GM18502 (cell line): ENCODE measurements at regions not wholly inside any gene's neighbourhood (a gene's known extent, or its start where the extent isn't known, plus 50 kb on each side); places are given as distances from the start of the nearest gene placed in this dataset.

Experiments
- ATAC-seq: cut with Tn5 transposase; IDR thresholded peaks from one replicate; pipeline ENCODE4 v1.9.1; 2021; ENCODE audit warnings: mild to moderate bottlenecking; ENCODE audit not compliant: unreplicated experiment, poor library complexity

DNA sequence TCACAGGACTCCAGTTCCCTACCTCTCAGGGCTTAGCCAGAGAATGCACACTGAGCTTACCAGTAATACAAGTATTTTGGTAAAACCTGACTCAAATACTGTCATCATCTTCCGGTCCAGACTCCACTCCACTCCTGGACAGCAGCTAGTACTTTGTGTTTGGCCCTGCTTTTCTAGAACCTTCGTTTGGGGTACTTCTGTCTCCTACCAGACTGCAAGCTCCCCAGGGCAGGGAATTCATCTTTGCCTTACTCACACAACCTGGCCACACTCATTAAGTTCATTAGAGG, 108.9 kb upstream of the CDC42EP3 start:
- no peak for ATAC-seq

DNA sequence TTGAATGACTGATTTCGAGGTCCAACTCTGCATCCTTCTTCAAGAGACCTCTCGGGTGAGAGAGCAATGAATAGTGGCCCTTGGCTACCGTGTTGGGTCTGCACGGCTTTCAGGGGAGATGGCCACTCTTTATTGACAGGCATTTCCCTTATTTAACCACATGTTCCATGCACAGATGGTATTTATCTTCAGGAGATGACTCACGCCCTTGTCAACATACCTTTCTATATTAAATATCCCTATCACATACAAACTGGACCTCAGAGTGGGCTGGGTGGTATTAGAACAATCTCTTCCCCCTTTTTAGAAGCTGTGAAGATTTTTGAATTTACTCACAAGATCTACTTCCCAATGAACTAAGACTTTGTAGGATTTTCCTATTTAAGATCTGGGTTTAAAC, 109.6 kb upstream of the CDC42EP3 start:
- no peak for ATAC-seq

DNA sequence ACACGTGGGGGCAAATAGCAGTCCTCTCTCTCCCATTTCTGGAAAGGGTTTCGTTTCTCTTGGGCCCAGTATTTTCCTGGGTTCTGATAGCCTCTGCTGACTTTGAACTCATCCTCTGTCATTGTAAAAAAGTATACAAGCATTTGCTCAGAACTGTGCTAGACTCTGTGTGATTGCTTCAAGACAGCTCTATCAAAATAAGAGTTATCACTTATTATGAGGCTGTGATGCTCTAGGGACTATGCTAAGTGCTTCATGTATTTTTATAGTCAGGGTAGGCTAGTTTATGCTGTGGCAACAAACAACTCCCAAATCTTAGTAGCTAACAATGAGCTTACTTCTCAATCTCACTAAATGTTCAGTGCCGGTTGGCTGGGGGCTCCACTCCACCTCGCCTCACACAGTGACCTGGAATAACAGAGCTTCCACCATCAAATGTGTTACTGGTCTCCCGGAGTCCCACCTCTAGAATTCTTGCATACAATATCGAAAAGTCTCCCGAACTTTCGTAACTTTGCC, 110.8 kb upstream of the CDC42EP3 start:
- no peak for ATAC-seq

DNA sequence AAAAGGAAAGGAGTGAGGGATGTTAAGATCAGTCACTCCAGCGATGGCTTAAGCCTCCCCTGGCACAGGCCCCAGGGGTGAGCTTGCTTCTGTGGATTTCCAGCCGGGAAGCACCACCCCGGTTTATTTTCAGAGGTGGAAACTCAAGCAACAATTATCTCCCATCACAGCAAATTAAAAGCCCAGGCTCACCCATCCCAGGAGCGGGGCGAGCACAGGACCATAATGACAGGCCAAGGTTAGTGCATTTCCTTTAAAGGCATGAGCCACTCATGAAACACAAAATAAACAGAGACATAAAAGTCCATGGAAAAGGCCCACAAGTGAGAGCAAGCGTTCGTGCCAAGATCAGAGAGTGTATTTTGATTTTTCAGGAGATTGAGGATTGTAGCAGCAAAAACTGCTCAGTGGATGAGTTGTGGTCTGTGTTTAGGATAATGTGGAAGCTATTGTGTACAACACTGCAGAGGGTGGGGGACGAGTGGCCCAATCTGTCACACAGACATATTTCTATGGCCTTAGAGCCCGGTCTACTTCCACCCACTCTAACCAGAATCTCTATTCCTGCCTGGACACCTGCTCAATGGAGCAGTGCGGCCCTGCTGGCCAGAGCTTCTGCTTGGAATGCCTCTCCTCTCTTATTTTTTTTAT, 111.4 kb upstream of the CDC42EP3 start:
- ATAC-seq: no peak

DNA sequence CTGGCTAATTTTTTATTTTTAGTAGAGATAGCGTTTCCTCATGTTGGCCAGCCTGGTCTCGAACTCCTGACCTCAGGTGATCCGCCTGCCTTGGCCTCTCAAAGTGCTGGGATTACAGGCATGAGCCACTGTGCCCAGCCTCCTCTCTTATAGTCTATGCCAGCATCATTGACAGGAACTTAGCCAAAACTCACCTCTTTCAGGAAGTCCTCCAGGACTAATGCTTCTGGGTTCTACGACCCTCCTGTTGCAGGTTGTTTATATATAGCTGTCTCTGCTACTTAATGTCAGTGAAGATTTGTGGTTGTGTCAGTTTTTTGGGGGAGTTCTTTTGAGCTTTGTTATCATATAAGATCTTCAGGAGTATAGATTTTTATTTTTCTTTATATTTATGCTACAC, 112.1 kb upstream of the CDC42EP3 start:
- ATAC-seq: no peak

DNA sequence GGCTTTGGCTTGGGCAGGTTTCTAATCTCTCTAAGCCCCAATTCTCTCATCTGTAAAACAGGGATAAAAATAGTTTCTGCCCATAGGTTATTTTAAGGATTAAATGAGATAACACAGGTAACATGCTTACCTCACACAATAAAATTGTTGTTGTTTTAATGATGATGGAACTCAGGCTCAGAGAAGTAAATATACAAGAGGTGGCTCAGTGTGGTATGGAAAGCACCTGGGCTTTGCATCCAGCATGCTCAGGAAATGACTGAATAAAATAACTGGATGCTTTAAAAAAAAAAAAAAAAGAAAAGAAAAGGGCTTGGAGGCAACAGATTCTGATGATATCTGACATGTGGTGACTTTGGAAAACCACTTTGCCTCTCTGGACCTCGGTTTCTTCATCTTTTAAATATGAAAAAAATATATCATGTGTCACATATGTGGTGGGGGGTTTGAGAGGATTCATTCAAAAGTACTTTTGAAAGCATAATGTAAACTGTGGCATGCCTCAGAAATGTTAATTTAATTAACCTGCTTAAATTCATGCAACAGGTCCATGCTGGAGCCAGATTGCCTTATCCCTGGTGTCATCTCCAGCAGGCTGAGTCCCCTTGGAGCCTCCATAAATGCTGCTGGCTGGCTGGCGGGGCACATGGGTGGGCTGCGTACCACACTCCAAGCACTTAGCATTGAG, 112.8 kb upstream of the CDC42EP3 start:
- no peak for ATAC-seq

GRCh38 chr2:37784759-37785149, 113.3 kb upstream of the CDC42EP3 start:
- ATAC-seq: no peak

DNA sequence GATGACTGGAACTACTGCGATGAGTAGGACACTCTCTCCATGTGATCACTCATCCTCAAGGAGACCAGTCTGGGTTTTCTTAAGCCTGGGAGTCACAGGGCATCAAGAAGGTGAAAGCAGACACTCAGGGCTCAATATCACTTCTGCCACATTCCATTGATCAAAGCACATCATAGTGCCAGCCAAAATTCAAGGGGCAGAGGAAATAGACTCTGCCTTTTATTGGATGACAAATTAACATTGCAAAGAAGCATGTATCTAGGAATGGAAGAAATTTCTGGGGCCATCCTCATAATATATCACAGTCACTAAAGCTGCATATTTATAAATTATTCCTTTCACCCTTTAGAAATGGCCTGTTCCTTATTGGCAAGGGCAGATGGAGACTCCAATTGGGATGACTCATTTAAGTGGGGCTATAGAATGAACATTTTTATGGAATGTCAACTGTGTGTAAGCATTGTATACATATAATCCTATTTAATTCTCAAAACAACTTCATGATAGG, 114.8 kb upstream of the CDC42EP3 start:
- no peak for ATAC-seq

GRCh38 chr2:37786854-37787253, 115.4 kb upstream of the CDC42EP3 start:
- no peak for ATAC-seq

DNA sequence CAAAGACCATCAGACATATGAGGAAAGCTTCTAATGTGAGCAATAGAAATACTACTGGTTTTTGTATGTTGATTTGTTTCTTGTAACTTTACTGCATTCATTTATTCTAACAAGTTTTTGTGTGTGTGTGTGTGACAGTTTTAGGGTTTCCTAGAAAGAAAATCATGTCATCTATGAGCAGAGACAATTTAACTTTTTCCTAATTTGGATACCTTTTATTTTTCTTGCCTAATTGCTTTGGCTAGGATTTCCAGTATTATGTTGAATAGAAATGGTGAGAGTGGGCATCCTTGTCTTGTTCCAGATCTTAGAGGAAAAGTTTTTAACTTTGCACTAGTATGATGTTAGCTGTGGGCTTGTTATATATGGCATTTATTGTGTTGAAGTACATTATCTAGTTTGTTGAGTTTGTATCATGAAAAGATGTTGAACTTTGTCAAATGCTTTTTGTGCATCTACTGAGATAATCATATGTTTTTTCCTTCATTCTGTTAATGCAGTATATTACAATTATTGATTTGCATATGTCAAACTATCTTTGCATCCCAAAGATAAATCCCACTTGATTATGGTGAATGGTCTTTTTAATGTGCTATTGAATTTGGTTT, 117.3 kb upstream of the CDC42EP3 start:
- ATAC-seq: no peak

- ATAC-seq: no peak
Measured at GRCh38 chr2:37790019-37790418, 118.6 kb upstream of the CDC42EP3 start.

GRCh38 chr2:37790462-37790861, 119.0 kb upstream of the CDC42EP3 start:
- no peak for ATAC-seq

DNA sequence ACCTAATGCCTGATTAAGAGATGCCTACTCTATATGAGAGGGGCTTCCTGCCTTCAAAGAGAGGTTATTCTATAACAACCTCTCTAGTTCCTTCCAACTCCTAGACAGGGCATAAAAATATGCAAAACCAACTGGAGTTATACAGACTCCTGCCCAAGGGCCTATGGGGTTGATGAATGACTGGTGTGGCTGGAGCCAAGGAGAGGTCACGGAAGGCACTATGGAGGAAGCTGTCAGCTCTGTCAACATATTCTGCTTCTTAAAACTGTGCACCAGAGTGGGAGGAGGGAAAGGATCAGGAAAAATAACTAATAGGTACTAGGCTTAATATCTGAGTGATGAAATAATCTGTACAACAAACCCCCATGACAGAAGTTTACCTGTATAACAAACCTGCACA, 120.9 kb upstream of the CDC42EP3 start:
- ATAC-seq: no peak

GRCh38 chr2:37793004-37793403, 121.6 kb upstream of the CDC42EP3 start:
- no peak for ATAC-seq

- ATAC-seq: no peak
Measured at GRCh38 chr2:37794717-37795116, 123.3 kb upstream of the CDC42EP3 start.

DNA sequence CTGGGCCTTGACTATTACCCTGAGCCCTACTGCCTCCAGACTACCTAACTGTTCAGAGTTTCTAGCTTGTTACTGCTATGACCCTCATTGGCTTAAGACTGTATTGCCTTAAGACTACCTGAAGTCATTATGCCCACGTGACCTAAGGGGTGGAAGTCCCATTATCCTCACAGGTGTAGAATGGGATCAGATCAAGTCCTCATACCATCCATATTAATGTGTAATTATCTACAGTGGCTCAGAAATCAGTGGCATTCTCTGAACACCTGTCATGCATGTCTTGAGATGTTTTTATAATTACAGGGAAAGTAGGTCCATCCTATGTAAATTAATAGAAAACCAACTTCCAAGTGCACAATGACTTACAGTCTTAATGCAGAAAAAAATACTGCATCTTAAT, 124.0 kb upstream of the CDC42EP3 start:
- ATAC-seq: no peak

DNA sequence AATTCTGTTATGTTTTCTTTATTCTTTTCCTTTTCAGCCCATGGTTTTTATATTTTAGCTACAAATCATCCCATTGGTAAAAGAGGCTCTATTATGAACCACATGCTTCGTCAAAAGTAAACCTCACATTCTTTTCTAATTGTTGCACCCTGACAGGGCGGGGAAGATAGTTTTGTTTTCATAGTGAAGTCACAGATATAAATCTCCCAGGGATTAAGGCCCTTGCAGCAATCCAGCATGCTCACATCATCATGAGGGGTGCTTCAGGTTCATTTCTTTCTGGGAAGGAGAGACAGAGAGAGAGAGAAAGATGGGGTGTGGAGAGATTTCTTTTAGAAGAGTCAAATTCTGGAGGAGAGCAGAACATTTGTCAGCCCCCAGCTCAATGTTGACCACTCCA, 124.5 kb upstream of the CDC42EP3 start:
- ATAC-seq: no peak

DNA sequence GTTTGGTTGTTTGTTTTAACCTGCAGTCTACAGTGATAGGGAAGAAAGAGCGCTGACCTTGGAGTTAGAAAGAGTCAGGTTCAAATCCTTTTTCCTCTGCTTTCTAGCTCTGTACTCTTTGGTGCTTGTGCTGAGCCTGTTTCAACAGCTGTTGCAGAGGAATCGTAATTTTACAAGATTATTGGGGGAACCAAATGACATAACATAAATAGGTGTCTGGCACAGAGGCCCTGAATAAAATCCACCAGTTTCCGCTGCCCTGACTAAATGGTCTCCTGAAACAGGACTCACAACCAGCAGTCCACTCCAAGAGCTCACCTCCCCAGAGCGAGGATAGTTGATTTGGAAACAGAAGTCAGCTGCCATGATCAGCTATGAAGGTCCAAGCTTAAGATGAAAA, 125.0 kb upstream of the CDC42EP3 start:
- ATAC-seq: no peak

DNA sequence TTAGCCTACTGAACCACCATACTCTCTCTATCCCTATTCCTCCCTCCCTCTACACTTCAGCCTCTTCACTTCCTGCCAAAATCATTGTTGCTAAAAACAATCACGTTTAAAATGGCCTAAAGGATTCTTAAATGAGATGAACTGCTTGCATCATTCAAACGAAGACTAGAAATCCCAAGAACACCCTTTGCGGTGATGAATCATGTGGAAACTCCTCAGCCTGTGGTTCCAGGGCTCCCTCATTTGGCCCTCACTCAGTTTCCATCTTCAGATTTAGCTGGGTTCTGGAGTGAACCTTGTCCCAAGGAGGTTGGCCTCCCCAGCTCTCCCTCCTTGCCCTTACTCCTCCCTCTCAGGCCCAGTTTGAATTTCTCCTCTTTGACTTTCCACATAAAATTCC, 125.6 kb upstream of the CDC42EP3 start:
- no peak for ATAC-seq

GRCh38 chr2:37798315-37799005, 126.6 kb upstream of the RMDN2 start:
- no peak for ATAC-seq
